Natural killer cell (primary cell): ENCODE measurements at regions not wholly inside any gene's neighbourhood (a gene's known extent, or its start where the extent isn't known, plus 50 kb on each side); places are given as distances from the start of the nearest gene placed in this dataset.

Experiments used
- ATAC-seq, 3 donors: fragments of 150-1000 bp in 2 of 3; fragments of 200-7000 bp in 1 of 3; cut with Tn5 transposase; 1 replicate in 1 of 3; 2 replicates in 2 of 3; pipeline ENCODE4 v1.10.0; 2021; ENCODE audit warnings: mild to moderate bottlenecking in 2 of 3, moderate library complexity in 2 of 3
- DNase-seq, 2 donors: peaks; one replicate each; pipeline versions ENCODE4 v3.0.0 to v3.0.0-alpha.2; 2013 to 2021; ENCODE audit warnings: mixed read lengths in 1 of 2
- H3K27ac ChIP-seq: one replicate; pipeline ENCODE4 v1.5.1; 2013; ENCODE audit warnings: mild to moderate bottlenecking, low read length
- H3K27me3 ChIP-seq: one replicate; pipeline ENCODE4 v1.6.1; 2013; ENCODE audit warnings: low read length; ENCODE audit not compliant: control insufficient read depth, insufficient read depth
- H3K36me3 ChIP-seq: one replicate; pipeline ENCODE4 v1.6.1; 2013; ENCODE audit warnings: low read length; ENCODE audit not compliant: control insufficient read depth, insufficient read depth
- H3K4me1 ChIP-seq: one replicate; pipeline ENCODE4 v1.6.1; 2013; ENCODE audit warnings: low read length; ENCODE audit not compliant: control insufficient read depth, insufficient read depth
- H3K4me3 ChIP-seq: one replicate; pipeline ENCODE4 v1.5.1; 2013; ENCODE audit warnings: low read length
- H3K9me3 ChIP-seq: one replicate; pipeline ENCODE4 v1.6.1; 2013; ENCODE audit warnings: low read length; ENCODE audit not compliant: control insufficient read depth, insufficient read depth
- H3K27ac Mint-ChIP-seq, 2 donors: one replicate each; pipeline ENCODE4 v1.8.0; 2022; ENCODE audit warnings: mild to moderate bottlenecking in 2 of 2, mixed read lengths in 2 of 2, moderate library complexity in 1 of 2
- H3K27me3 Mint-ChIP-seq, 2 donors: one replicate each; pipeline ENCODE4 v1.8.0; 2022; ENCODE audit warnings: low read depth in 2 of 2, mixed read lengths in 2 of 2
- H3K36me3 Mint-ChIP-seq: one replicate; pipeline ENCODE4 v1.8.0; 2022; ENCODE audit warnings: mixed read lengths
- H3K4me1 Mint-ChIP-seq, 2 donors: one replicate each; pipeline ENCODE4 v1.8.0; 2022; ENCODE audit warnings: mixed read lengths in 2 of 2
- H3K4me3 Mint-ChIP-seq: one replicate; pipeline ENCODE4 v1.8.0; 2022; ENCODE audit warnings: mild to moderate bottlenecking, moderate library complexity, mixed read lengths
- H3K9me3 Mint-ChIP-seq, 2 donors: one replicate each; pipeline ENCODE4 v1.8.0; 2022; ENCODE audit warnings: mixed read lengths in 2 of 2
- WGBS: methylation state at CpG from one replicate; pipeline ENCODE4 v1.1.7; 2013; ENCODE audit warnings: missing lambda C conversion rate; ENCODE audit not compliant: insufficient coverage; 5-methylcytosine and 5-hydroxymethylcytosine counted together
- intact Hi-C: fragments of 100-400 bp; cut with micrococcal nuclease; formaldehyde crosslinking; loops from one replicate; pipeline ENCODE4 v1.14.2; 2022
- TF ChIP-seq, protein P1 (sequence below): fragments of 200-600 bp; IDR thresholded peaks from one replicate; pipeline ENCODE4 v1.8.0; 2022; ENCODE audit warnings: antibody characterized with exemption

GRCh38 chr3:187972454-187972853 lies 181.5 kb upstream of the LPP start:
- Histone ChIP-seq H3K27ac (no peak overlapping the region), H3K36me3 (no peaks in the 10 kb centered on the region), H3K4me3 (no peak overlapping the region), H3K9me3 (no peaks in the 10 kb centered on the region), H3K27me3 (no peaks in the 10 kb centered on the region), H3K4me1 (peaks cover 28% of the 10 kb centered on the region)
- DNase-seq (no peak), ATAC-seq (no peak)
- 79% methylated on average over 2 of the region's 3 CpGs for WGBS
- Mint-ChIP-seq H3K4me3 (no peak overlapping the region), H3K9me3 (peaks cover 0 to 1% of the 10 kb centered on the region in 2 donors), H3K27ac (no peak overlapping the region), H3K27me3 (no peaks in the 10 kb centered on the region), H3K36me3 (no peaks in the 10 kb centered on the region), H3K4me1 (peaks cover 25 to 27% of the 10 kb centered on the region in 2 donors)
- intact Hi-C loops: no loop called here
- TF ChIP-seq, protein P1, sequence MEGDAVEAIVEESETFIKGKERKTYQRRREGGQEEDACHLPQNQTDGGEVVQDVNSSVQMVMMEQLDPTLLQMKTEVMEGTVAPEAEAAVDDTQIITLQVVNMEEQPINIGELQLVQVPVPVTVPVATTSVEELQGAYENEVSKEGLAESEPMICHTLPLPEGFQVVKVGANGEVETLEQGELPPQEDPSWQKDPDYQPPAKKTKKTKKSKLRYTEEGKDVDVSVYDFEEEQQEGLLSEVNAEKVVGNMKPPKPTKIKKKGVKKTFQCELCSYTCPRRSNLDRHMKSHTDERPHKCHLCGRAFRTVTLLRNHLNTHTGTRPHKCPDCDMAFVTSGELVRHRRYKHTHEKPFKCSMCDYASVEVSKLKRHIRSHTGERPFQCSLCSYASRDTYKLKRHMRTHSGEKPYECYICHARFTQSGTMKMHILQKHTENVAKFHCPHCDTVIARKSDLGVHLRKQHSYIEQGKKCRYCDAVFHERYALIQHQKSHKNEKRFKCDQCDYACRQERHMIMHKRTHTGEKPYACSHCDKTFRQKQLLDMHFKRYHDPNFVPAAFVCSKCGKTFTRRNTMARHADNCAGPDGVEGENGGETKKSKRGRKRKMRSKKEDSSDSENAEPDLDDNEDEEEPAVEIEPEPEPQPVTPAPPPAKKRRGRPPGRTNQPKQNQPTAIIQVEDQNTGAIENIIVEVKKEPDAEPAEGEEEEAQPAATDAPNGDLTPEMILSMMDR: no peak

DNA sequence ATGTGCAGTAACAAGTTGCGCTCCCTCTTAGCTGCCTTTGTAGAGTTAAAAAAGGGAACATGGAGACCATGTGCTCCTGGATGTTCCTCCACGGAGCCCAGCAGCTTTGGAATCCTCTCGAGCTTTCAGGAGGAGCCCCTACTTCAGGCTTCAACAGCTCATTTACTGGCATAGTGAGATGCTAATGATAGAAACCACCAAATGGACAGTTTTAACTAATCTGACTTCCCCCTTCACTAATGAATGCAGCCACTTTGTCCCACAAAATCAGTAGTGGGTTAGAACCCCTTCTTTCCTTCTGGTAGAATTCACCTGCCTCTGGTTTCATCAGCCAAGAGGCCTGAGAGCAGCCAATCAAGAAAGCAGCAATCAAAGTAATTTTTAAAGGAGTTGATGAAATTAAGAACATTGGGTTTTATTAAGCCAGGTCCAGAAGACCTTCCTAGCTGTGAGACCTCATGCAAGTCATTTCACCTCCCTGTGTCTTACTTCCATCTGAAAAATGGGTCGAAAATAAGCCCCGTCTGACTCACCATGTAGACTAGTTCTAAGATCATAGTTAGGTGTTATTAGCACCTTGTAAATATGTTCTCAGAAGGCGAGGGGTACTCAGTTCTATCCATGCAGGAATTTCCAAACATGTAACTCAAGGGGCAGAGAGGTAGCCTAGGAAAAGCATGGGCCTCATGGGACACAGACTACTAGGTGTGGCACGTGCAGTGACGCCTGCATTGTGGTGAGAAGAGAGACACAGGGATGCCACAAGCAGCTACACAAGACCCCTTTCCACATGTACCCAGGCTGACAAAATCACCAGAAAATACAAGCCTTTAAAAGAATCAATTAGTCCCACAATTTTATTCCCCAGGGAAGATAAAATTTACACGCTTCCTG lies 179.7 kb upstream of the LPP start:
- TF ChIP-seq, protein P1: no peak
- H3K9me3 Mint-ChIP-seq: peaks cover 0 to 2% of the 10 kb centered on the region in 2 donors
- intact Hi-C loops: no loop called here
- peaks cover 37 to 38% of the 10 kb centered on the region in 2 donors for H3K4me1 Mint-ChIP-seq
- H3K9me3 ChIP-seq: no peaks in the 10 kb centered on the region
- no peak overlapping the region for H3K4me3 ChIP-seq
- H3K27me3 Mint-ChIP-seq: no peaks in the 10 kb centered on the region
- DNase-seq (peak in 1 of 2 donors; percentile 57), ATAC-seq (peak; percentile 53 to 68 (median 65))
- 46% methylated on average over 9 of the region's 9 CpGs for WGBS
- peaks cover 40% of the 10 kb centered on the region for H3K4me1 ChIP-seq
- H3K4me3 Mint-ChIP-seq: peak overlapping the region; percentile 81
- H3K27ac ChIP-seq: peak overlapping the region; percentile 37
- no peaks in the 10 kb centered on the region for H3K36me3 Mint-ChIP-seq
- peak overlapping the region; percentile 49 to 80 for H3K27ac Mint-ChIP-seq
- no peaks in the 10 kb centered on the region for H3K36me3 ChIP-seq
- H3K27me3 ChIP-seq: no peaks in the 10 kb centered on the region

DNA sequence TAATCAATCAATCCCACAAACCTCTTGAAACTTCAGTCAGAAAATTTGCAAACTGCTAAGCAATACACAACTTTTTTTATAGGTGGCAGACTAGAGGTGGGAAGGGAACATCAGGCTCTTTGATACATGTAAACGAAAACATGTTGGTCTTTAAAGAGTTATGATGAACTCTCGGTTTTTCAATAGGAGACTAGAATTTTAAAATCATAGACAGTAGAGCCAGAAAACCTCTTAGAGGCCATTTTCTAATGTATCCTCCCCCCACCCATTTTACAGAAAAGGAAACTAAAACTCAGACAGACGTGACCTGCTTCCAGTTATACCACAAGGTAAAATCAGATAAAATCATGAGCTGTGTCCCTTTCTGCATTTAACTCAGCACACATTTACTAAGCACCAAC lies 179.1 kb upstream of the LPP start:
- no peaks in the 10 kb centered on the region for H3K9me3 ChIP-seq
- no peak overlapping the region for H3K4me3 ChIP-seq
- DNase-seq (peak in 1 of 2 donors; percentile 68), ATAC-seq (peak; percentile 62 to 71 (median 65))
- Mint-ChIP-seq H3K9me3 (peaks cover 0 to 2% of the 10 kb centered on the region in 2 donors), H3K4me3 (peak overlapping the region; percentile 81), H3K27ac (peak overlapping the region; percentile 49 to 80), H3K27me3 (no peaks in the 10 kb centered on the region), H3K4me1 (peaks cover 44% of the 10 kb centered on the region in 2 donors), H3K36me3 (no peaks in the 10 kb centered on the region)
- H3K27ac ChIP-seq: peak overlapping the region; percentile 37
- WGBS: 0% methylated on average over 3 of the region's 3 CpGs
- no peaks in the 10 kb centered on the region for H3K27me3 ChIP-seq
- TF ChIP-seq, protein P1: no peak
- H3K4me1 ChIP-seq: peaks cover 43% of the 10 kb centered on the region
- H3K36me3 ChIP-seq: no peaks in the 10 kb centered on the region
- intact Hi-C loops: no loop called here
